ENCODE measurements at regions not wholly inside any gene's neighbourhood (a gene's known extent, or its start where the extent isn't known, plus 50 kb on each side); places are given as distances from the start of the nearest gene placed in this dataset.

DNA sequence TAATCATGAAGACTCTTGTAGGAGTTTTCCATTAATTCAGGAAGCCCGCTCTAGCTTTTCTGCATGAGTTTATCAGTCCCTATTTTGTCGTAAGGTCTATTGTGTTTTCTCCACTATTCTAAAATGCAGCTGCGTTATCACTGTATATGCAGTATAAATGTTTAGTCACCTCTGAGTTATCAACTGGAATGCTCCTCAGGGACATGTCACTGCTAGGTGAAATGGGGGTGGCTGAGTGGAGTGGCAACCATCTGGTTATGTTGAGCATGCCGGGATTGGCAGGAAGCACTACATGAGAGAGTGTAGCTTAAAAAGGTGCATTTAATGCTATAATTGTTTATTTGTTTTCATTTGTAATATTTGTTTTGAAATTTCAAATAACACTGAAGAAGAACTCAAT, 285.2 kb upstream of the ELAC2 start:
- H4K20me1 ChIP-seq (ENCODE audit: insufficient read depth, low read length) = no peaks in the 10 kb centered on the region
- H3K27me3 ChIP-seq (ENCODE audit: control insufficient read depth in 2 of 2, insufficient read depth in 2 of 2, low read length in 2 of 2) = no peaks in the 10 kb centered on the region
- Mint-ChIP-seq H3K4me1 (no peaks in the 10 kb centered on the region), H3K27me3 (ENCODE audit: low read depth in 3 of 3) (peaks cover 0 to 2% (median 0%) of the 10 kb centered on the region in 3 donors), H3K36me3 (no peaks in the 10 kb centered on the region), H3K27ac (no peak overlapping the region), H3K4me3 (no peak overlapping the region), H3K9me3 (peaks cover 9 to 29% (median 12%) of the 10 kb centered on the region in 7 donors)
- TF ChIP-seq, protein P1, sequence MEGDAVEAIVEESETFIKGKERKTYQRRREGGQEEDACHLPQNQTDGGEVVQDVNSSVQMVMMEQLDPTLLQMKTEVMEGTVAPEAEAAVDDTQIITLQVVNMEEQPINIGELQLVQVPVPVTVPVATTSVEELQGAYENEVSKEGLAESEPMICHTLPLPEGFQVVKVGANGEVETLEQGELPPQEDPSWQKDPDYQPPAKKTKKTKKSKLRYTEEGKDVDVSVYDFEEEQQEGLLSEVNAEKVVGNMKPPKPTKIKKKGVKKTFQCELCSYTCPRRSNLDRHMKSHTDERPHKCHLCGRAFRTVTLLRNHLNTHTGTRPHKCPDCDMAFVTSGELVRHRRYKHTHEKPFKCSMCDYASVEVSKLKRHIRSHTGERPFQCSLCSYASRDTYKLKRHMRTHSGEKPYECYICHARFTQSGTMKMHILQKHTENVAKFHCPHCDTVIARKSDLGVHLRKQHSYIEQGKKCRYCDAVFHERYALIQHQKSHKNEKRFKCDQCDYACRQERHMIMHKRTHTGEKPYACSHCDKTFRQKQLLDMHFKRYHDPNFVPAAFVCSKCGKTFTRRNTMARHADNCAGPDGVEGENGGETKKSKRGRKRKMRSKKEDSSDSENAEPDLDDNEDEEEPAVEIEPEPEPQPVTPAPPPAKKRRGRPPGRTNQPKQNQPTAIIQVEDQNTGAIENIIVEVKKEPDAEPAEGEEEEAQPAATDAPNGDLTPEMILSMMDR (IDR thresholded peaks at IDR 0.05) = no peak
- WGBS (ENCODE audit: insufficient coverage) = no CpG with 5 or more reads among the region's 4 CpGs
- intact Hi-C loops (cut with micrococcal nuclease) = no loop called here
- no peak overlapping the region for H2AFZ ChIP-seq (ENCODE audit: insufficient read depth, low read depth, low read length, poor library complexity, severe bottlenecking)
- H3K4me1 ChIP-seq (ENCODE audit: control insufficient read depth in 1 of 2, insufficient read depth in 2 of 2, low read length in 2 of 2) = no peaks in the 10 kb centered on the region
- H3K27ac ChIP-seq (ENCODE audit: low read depth in 1 of 2, low read length in 2 of 2) = no peak overlapping the region
- H3K9me3 ChIP-seq (replicated peaks in 1 of 2; ENCODE audit: control insufficient read depth in 1 of 2, insufficient read depth in 1 of 2, low read length in 2 of 2) = peaks cover 14 to 15% of the 10 kb centered on the region in 2 donors
- no peaks in the 10 kb centered on the region for H3K36me3 ChIP-seq (replicated peaks in 1 of 2; ENCODE audit: control insufficient read depth in 1 of 2, insufficient read depth in 2 of 2, low read length in 2 of 2)
- H3K9ac ChIP-seq (ENCODE audit: insufficient read depth, low read length, poor library complexity, severe bottlenecking) = no peak overlapping the region
- H3K4me2 ChIP-seq (replicated peaks; ENCODE audit: extremely low read depth, low read length, poor library complexity, severe bottlenecking) = no peak overlapping the region
- no peak overlapping the region for H3K4me3 ChIP-seq (replicated peaks in 1 of 3; ENCODE audit: low read depth in 2 of 3, low read length in 3 of 3)
- DNase-seq = no peak
- no peaks in the 10 kb centered on the region for H3K79me2 ChIP-seq (ENCODE audit: insufficient read depth, low read length)

DNA sequence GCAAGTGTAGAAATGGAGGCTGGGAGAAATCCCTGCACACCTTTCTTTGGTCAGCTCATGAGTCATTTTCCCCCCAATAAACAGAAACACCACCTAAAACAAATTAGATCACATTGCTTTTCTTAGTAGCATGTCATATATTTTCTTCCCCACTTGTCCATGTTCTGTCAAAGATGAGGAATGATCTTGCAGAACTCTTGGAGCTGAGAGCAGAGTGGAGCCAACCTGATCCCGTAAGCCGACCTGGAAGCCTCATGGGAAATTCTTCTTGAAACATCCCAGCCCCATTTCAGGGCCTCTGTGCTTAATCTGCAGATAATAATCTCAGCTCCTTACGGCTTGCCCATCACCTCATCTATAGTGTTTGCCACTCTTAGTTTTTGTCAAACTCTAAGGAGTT, 284.6 kb upstream of the ELAC2 start:
- Mint-ChIP-seq H3K27me3 (ENCODE audit: low read depth in 3 of 3) (peaks cover 0 to 2% (median 0%) of the 10 kb centered on the region in 3 donors), H3K4me3 (no peak overlapping the region), H3K9me3 (peaks cover 7 to 25% (median 11%) of the 10 kb centered on the region in 7 donors), H3K36me3 (no peaks in the 10 kb centered on the region), H3K27ac (no peak overlapping the region), H3K4me1 (no peaks in the 10 kb centered on the region)
- TF ChIP-seq, protein P1 (IDR thresholded peaks at IDR 0.05) = no peak
- H3K4me3 ChIP-seq (replicated peaks in 1 of 3; ENCODE audit: low read depth in 2 of 3, low read length in 3 of 3) = no peak overlapping the region
- peaks cover 11 to 13% of the 10 kb centered on the region in 2 donors for H3K9me3 ChIP-seq (replicated peaks in 1 of 2; ENCODE audit: control insufficient read depth in 1 of 2, insufficient read depth in 1 of 2, low read length in 2 of 2)
- no peaks in the 10 kb centered on the region for H4K20me1 ChIP-seq (ENCODE audit: insufficient read depth, low read length)
- no peak overlapping the region for H3K4me2 ChIP-seq (replicated peaks; ENCODE audit: extremely low read depth, low read length, poor library complexity, severe bottlenecking)
- no peak overlapping the region for H3K9ac ChIP-seq (ENCODE audit: insufficient read depth, low read length, poor library complexity, severe bottlenecking)
- DNase-seq = no peak
- H3K4me1 ChIP-seq (ENCODE audit: control insufficient read depth in 1 of 2, insufficient read depth in 2 of 2, low read length in 2 of 2) = no peaks in the 10 kb centered on the region
- no peak overlapping the region for H2AFZ ChIP-seq (ENCODE audit: insufficient read depth, low read depth, low read length, poor library complexity, severe bottlenecking)
- H3K36me3 ChIP-seq (replicated peaks in 1 of 2; ENCODE audit: control insufficient read depth in 1 of 2, insufficient read depth in 2 of 2, low read length in 2 of 2) = no peaks in the 10 kb centered on the region
- intact Hi-C loops (cut with micrococcal nuclease) = no loop called here
- no peak overlapping the region for H3K27ac ChIP-seq (ENCODE audit: low read depth in 1 of 2, low read length in 2 of 2)
- no peaks in the 10 kb centered on the region for H3K79me2 ChIP-seq (ENCODE audit: insufficient read depth, low read length)
- no peaks in the 10 kb centered on the region for H3K27me3 ChIP-seq (ENCODE audit: control insufficient read depth in 2 of 2, insufficient read depth in 2 of 2, low read length in 2 of 2)
- no CpG with 5 or more reads among the region's 3 CpGs for WGBS (ENCODE audit: insufficient coverage)

Measured in CD14-positive monocyte (primary cell).